ENCODE measurements at regions not wholly inside any gene's neighbourhood (a gene's known extent, or its start where the extent isn't known, plus 50 kb on each side); places are given as distances from the start of the nearest gene placed in this dataset.
A peak's percentile ranks its signal among the peaks of the same experiment; 100 is the strongest.
"Not testable (repeated sequence)": the region's sequence is repeated elsewhere in the genome, so short reads cannot be mapped to it uniquely, and the experiment has no call there.

GRCh38 chr6:48475275-48475674 is 364.3 kb upstream of the PTCHD4 start:
- DNase-seq = no peak

DNA sequence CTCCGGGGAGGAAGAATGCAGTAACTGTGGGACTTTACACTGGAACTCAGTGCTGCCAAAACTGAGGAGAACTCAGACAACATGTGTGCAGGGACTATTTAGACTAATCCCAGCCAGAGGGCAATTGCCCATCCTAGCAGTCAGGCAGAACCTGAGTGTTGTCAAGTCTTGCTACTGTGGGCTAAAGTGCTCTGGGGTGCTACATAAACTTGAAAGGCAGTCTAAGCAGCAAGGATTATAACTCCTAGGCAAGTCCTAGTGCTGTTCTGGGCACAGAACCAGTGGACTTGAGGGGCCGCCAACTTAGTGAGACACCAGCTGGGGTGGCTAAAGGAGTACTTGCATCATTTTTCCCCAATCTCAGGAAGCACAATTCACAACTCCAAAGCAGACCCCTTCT is 363.8 kb upstream of the PTCHD4 start:
- no peak for DNase-seq

GRCh38 chr6:48474136-48474535 is 363.1 kb upstream of the PTCHD4 start:
- no peak for DNase-seq

DNA sequence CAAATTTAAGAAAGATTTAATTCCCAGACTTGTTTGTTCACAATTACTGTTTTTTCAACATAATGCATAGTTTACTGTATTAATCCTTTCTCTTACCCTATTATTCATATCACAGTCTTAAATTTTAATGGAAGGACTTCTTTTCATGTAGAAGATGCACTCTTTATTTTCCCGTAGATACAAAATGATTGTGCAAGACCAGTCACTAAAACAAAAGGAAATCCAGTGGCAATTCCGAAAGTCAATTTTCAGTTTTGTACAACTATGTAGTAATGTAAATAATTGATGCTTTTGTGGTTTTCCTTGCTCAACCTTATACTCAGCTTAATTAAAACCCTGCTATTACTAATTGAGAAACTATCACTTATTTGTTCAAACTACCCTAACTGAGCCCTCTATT is 361.5 kb upstream of the PTCHD4 start:
- no peak for DNase-seq

GRCh38 chr6:48472091-48472490 is 361.1 kb upstream of the PTCHD4 start:
- no peak for DNase-seq

DNA sequence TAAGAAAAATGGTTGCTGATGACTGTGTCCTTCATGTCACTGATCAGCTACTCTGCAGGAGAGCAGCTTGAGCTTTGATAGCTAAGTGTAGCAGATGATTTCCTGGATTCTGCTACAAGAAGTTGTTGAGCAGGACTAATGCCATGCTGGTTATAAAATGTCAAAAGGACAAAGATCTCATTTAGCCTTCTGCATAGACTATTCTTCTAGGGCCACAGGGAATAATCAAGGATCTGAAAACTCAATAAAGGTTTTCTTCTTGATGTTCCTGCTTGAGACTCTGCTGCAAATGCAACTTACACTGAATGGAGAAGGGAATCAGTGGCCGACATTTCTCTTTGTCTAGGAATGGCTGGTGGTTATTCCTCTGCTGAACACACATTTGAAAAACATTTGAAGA is 360.3 kb upstream of the PTCHD4 start:
- DNase-seq = no peak

DNA sequence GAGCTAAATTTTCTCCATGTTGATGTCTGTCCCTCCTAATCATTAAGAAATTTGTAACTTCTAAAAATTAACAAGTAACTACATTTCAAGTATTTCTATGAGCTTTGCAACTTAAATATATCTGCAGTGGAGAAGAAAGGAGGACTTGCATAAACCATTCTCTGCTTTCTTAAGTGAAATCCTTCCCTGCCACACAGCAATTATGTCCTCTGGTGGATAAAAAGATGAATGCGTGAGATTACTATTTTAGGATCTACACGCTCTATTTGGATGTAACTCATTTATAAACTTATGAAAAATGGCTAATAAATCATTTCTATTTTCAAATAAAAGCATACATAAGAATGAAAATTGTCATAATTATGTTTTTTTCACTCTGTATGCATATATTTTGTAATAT is 338.0 kb upstream of the PTCHD4 start:
- no peak for DNase-seq

DNA sequence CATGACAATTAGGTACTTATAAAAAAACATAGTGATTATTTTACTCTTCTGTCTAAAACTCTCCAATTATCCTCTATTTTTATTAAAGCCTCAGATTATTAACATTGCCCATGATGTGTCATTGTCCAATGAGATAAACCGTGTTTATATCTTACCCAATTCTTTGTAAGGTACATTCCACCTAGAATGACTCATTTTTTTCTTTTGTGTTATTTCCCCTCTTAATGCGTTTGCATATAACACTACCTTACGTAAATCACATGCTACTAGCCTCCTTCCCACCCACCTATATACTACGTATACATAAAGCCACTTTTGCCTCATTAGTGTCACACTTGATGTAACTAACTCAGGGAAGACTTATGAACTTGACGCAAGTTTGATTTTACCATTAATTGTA is 336.3 kb upstream of the PTCHD4 start:
- DNase-seq = no peak

DNA sequence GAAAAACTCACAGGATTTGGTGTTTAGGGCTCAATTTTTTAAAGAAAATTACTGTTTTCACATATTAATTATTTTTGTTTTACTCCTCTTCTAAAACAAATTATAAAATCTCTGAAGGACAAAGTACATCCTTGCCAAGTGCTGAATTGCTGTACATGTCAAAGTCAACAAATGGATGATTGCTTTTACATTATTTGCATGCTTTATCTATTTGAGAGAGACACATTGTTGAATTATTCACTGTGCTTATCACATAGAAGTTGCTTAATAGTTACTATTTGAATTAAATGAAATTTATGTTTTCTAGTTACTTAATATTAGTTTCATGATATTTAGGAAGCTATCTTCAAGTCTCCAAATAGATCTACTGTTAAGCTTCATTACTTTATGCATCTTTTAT is 318.6 kb upstream of the PTCHD4 start:
- no peak for DNase-seq

DNA sequence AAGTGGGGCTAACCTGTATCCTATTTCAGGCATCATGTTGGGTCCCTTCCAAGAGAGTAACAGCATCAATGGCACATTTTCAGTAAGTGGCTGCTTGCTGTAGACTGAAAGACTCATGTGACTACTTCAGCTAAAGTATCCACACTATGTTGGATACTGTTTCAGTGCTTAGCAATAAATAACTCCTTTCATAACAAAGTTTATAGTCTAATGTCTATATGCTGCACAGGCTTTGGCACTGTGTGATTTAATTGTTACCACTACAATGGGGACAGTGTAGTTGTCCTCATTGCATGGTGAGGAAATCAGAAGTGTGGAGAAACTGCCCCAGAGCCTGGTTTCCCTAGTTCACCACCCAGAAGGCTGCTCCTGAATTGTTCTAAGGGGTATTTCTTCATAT is 318.0 kb upstream of the PTCHD4 start:
- DNase-seq = no peak

DNA sequence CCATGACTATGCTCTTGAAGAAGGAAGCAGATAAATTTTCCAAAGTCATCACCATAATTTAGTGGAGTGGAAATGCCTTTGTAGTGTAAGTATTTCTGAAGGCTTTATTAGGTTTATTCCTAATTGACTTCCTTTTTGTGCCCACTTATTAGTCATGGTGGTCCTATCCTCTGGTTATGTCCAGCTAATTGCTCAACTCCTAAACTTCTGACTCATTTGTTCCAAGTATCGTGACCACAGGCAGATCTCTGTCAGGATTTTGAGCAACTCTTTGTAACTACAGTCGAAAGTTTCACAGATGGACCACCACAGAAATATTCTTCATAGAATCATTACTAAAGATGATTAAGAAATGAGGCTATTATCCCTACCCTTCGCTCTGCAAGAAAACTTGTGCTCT is 315.6 kb upstream of the PTCHD4 start:
- no peak for DNase-seq

- no peak for DNase-seq
Observed at GRCh38 chr6:48423640-48424365, 312.8 kb upstream of the PTCHD4 start.

- no peak for DNase-seq
Observed at GRCh38 chr6:48419992-48420391, 309.0 kb upstream of the PTCHD4 start.

- no peak for DNase-seq
Observed at GRCh38 chr6:48417927-48418326, 306.9 kb upstream of the PTCHD4 start.

- no peak for DNase-seq
Observed at GRCh38 chr6:48412656-48413055, 301.7 kb upstream of the PTCHD4 start.

DNA sequence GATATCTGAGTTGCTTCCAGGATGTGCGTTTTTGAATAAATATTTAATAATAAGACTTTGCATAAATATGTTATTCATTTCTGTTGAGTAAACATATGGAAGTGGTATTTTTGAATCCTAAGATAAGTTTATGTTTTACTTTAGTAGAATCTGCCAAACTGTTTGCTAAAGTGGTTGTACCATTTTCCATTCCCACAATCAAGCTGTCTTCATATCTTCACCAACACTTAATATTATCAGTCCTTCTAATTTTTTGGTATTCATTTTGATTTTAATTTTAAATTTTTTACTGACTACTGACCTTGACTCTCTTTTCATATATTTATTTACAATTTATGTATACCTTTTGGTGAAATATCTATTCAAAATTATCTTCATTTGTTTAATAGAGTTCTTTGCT is 293.9 kb upstream of the PTCHD4 start:
- no peak for DNase-seq

GRCh38 chr6:48403587-48403986 is 292.6 kb upstream of the PTCHD4 start:
- no peak for DNase-seq

DNA sequence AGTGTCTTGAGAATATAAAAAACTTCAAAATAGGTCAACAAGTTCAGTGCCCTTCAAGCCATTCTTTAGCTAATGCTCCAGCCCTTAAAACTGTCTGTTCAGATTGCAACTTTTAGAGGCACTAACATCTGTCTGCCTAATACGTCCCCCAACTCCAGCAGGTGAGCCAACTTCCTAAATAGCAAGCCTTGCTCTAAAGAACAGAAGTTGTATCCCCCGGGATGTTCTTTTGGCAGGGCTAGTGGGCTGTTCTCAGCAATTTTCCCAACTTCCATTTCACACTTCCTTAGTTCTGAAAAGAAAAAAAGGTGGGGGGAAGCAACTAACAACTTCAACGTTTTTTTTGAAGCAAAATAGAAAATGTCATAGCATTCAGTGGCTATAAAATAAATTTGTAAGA is 290.0 kb upstream of the PTCHD4 start:
- DNase-seq = no peak

- DNase-seq = no peak
Observed at GRCh38 chr6:48397887-48398286, 286.9 kb upstream of the PTCHD4 start.

DNA sequence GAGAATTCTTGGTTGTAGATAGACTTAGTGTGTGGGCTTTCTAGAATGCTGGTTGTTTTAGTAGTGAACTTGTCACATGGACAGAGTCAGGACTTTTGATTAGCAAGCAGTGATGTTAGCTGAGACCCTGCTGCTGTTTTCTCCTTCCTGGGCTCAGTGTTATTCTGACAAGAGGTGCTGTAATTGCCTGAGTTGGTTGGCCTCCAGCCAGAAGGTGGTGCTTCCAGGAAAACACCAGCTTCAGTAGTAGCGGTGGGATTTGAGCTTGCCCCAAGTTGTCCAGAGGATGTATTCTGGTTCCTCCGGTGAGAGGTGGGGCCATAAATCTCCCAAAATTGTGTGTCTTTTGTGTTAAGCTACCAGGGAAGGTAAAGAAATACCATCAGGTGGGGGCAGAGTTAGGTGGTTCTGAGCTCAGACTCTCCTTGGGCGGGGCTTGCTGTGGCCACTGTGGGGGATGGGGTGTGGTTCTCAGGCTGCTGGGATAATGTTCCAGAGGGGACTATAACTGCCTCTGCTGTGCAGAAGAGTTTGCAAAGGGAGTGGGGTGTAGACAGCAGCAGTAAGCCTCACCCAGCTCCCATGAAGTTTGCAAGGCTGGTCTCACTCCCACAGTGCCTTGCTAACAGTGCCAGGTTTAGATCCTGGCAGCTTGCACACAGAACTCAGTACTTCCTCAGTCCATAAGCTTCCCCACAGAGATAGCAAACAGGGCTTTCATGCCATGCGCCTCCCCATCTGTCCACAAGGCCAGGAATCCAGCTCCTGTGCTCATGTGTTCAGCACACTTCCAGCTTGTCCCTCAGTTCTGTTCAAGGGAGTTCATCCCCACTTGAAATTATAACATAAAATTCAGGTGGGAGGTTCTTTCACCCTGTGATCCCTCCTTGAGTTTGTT is 278.4 kb upstream of the PTCHD4 start:
- DNase-seq = no peak

DNA sequence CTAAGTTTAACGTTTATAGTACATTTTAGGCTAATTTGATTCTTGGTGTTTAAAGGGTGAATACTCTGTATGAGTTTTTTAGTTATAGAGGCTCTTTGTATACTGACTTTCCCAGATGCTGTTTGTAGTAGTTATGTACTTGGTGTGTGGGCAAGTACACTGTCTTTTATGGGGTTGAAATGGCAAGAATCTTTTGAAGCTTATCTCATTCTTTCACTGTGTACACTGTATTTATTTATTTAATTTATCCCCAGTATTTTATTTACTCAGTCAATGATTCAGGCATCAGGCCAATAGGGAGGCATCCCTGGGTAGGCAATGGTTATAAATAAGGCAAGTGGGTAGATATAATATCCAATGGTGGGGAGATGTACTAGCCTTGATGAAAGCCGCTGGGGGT is 277.0 kb upstream of the PTCHD4 start:
- DNase-seq = no peak

GRCh38 chr6:48378884-48379407 is 267.9 kb upstream of the PTCHD4 start:
- DNase-seq = peak; percentile 61 to 80

DNA sequence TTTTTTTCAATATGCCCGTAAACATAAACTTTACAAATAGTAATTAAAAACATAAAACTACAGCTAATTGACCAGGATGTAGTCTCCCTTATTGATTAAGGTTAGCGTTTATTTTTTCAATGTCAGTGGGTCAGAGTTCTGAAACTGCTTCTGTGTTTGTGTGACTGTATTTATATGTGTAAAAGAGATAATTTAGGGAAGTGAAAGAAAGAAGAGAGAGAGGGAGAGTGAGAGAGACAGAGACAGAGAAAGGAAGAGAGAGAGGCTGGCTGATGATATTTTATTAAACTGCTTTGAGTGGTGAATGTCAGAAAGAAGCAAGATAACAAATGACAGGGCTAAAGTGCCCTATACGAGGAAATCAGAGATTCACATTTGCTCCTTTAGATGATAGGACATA is 266.1 kb upstream of the PTCHD4 start:
- DNase-seq = no peak

DNA sequence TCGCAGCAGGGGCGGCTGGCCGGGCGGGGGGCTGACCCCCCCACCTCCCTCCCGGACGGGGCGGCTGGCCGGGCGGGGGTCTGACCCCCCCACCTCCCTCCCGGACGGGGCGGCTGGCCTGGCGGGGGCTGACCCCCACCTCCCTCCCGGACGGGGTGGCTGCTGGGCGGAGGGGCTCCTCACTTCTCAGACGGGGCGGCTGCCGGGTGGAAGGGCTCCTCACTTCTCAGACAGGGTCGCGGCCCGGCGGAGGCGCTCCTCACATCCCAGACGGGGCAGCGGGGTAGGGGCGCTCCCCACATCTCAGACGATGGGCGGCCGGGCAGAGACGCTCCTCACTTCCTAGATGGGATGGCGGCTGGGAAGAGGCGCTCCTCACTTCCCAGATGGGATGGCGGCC is 260.2 kb upstream of the PTCHD4 start:
- DNase-seq = not testable (repeated sequence)
